Central memory CD4-positive, alpha-beta T cell (primary cell): ENCODE measurements at regions not wholly inside any gene's neighbourhood (a gene's known extent, or its start where the extent isn't known, plus 50 kb on each side); places are given as distances from the start of the nearest gene placed in this dataset.

Source experiments
- DNase-seq: peaks from one replicate; pipeline ENCODE4 v3.0.0; 2022

DNA sequence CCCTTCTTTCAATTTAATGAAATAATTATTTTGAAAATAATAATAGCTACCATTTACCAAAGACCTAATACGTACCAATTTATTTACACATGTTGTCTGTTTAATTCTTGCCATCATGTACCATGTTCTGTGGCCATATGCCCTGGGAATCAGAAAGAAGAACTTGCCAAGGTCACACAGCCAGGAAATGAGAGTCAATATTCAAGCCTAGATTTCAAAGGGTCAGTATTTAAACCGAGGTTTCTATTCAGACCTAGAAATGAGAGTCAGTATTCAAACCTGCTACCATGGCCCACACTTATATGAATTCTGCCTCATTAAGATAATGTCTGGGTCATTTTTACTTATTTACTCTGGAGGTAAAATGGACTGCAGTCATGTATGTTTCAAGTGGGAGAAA is 103.6 kb upstream of the TBL1XR1 start:
- no peak for DNase-seq

DNA sequence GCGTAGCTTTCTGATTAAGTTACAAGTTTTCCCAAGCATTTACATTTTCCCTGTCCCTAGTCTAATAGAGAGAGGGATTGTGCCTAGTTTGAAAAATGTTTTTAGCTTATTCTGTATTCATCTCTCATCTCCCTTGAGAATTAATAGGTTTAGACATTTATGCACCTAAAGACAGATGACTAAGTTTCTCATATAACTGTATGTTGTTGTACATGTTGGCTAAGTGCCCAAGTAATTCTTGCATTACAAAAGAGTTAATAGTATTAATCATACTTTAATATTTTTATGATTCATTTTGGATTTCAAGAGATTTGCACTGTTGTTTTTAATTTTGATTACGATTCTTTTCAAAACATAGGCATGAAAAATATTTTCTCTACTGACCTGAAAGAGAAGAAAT is 109.0 kb upstream of the TBL1XR1 start:
- no peak for DNase-seq

DNA sequence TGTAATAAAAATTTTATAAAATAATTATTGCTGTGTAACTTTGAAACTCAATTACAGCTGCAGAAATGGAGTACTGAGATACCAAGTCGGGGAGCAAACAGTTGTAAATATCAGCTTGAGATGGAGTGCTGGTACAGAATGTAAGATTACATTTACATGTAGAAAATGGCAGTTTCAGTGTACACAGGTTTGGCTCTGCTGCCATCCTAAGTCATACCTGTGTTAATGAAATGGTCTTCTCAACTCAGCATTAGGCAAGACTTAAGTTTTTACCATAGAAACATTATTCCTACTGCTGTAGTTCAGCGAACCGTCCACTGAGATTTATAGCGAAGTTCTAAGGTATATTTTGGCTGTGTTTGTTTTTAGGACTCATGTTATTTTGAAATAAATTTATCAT is 110.1 kb upstream of the TBL1XR1 start:
- DNase-seq: no peak

DNA sequence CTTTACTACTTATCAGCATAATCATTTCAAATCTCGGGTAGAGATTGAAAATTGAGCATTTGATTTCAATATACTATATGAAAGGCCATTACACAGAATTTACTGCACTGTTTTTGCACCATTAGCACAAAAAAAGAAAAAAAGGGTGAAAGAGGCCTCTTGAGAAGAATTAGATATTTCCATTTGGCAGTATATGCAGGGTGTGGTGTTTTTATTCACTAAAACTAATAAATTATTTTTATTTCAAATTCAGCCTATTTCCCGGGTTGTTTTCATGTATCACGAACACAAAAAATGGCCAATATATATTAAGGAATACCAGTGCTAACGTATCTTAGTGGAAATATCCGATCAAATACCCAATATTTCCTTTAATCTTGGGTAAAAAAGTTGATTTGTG is 110.5 kb upstream of the TBL1XR1 start:
- DNase-seq: no peak

DNA sequence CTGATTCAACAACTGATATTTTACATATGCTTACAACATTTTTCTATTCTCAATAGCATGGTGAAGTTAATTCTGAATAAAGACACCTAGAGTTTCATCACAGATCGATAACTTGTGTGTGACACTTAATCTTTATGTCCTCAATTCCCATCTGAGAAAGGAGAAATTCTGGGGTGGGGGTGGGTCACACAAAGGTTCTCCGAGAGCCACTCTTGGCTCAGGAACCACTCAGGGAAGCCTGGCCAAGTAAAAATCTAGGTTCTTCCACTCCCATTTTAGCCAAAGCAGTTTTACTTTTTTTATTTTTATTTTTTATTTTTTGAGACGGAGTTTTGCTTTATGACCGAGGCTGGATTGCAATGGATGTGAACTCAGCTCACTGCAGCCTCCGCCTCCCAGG is 111.0 kb upstream of the TBL1XR1 start:
- DNase-seq: no peak

DNA sequence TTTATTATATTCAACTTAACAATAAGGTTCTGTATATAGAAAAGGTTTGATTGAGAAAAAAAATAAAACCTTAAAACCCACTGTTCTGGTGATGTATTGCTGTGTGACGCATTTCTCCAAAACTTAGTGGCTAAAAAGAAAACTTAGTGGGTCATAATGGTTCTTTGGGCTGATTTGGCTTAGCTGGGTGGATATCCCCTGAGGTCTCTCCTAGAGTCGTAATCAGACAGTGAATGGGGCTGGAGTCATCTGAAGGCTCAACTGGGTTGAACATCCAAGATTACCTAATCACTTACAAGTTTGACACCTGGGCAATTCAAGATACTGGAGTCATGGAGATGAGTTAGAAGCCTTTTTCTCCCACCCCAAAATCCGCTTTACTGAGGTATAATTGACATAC is 111.6 kb upstream of the TBL1XR1 start:
- DNase-seq: no peak

DNA sequence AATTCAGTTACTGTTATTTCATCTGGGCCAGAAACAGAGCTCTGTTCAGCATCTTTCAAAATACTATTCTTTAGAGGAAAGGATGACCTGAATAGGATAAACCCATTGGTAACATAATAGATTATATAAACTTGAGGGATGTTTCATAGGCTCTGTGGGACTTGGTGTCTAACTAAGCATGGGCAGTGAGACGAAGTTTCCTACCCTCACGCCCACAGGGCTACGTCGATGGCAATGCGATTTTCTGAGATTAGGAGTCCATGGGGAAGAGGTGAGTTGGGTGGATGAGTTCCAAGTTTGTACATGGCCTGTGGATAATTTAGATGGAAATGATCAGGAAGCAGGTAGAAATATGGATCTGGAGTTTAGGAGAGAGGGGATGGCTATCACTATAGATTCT is 115.2 kb upstream of the TBL1XR1 start:
- no peak for DNase-seq

DNA sequence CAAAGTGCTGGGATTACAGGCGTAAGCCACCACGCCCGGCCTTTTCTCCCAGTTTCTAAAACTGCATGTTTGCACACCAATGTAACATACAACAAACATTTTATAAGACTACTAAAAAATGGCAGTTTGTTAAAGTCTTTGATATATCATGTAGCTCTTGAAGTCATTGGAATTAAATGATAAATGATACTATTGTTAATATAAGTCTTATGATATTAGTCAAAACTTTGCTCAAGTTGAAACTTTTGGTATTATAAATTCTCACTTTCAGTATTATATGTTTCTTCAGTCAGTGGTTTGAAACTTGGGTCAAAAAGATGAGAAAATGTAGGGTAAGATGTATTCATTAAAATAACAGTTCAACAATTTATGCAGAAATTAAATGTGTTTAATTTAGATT is 117.6 kb upstream of the TBL1XR1 start:
- DNase-seq: no peak

DNA sequence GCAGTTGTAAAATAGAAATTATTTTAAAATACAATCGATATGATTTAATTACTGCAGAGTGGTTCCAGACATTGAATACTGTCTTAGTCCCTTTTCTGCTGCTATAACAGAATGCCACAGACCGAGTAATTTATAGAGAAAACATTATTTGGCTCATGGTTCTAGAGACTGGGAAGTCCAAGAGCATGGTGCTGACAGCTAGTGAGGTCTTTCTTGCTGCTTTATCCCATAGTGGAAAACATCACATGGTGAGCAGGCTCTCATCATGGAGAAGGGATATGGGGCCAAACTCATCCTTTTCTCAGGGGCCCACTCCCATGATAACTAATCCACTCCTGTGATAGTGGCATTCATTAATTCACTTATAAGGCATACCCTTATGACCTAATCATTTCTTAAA is 120.0 kb upstream of the TBL1XR1 start:
- DNase-seq: no peak

DNA sequence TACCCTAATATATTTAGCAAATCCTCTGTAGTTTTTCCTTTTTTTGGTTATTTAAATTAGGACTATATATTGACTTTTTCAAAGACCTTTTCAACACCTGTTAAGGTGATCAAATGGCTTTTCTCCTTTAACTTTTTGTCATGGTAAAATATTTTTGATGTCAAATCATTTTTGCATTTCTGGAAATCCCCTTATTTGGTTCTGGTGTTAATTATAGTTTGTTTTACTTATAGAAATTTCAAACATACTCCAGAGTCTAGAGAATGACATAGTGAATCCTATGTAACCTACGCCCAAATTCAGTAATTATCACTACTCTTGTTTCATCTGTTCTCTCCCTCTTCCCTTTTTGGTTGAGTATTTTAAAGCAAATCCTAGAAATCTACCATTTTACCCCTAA is 121.3 kb upstream of the TBL1XR1 start:
- no peak for DNase-seq

DNA sequence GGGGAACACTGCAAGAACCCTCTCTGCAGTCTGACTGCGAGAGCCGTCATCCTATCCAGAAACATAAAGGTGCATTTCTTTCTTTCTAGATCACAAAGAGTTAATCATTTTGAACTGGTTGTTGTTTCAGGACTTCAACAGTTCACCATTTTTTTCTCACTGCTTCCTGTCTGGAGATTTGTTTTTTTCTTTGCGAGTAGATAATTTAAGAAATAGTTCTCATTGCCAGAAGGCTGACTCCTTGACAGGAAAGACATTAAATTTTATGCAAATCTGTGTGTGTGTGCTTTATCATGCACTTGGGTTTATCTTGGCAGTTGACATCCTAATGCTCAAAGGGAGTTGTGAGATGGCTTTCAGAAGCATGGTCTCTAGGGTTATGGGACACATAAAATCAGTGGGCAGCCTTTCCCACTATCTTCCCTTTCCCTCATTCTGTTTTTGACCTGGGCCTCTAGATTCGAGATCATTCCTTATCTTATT is 123.5 kb upstream of the TBL1XR1 start:
- DNase-seq: no peak

DNA sequence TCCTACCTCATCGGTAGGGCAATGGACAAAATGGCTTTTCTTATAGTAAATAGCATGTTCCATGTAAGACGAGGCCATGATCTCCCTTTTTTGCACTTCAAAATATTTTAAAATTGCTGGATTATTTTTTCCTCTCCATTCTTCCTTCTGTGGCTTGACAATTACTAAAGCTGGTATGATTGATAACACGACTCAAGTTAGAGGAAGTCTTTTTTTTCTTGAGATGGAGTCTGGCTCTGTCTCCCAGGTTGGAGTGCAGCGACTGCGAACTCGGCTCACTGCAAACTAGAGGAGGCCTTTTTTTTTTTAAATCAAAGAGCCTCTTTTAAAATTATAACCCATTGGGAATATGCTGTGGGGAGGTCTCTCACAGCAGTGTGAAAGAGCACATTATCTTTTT is 124.5 kb upstream of the TBL1XR1 start:
- no peak for DNase-seq

DNA sequence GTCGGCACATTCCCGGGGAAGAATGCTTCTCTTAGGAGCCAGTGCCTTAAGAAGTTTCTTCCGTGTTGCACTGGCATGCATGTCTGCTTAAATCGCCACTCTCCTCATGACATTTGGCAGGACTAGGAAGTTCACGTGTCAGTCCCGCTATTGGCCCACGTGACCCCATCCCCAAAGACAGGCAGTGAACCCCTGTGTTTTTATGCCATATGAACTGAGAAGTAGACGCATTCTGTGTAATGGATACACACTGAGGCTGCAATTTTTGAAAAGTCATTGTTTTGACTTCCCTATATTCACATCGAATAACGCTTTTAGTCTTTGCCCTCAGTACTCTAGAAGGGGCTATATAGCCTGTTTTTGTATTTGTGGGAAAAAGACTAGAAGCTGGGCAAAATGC is 125.6 kb upstream of the TBL1XR1 start:
- no peak for DNase-seq

DNA sequence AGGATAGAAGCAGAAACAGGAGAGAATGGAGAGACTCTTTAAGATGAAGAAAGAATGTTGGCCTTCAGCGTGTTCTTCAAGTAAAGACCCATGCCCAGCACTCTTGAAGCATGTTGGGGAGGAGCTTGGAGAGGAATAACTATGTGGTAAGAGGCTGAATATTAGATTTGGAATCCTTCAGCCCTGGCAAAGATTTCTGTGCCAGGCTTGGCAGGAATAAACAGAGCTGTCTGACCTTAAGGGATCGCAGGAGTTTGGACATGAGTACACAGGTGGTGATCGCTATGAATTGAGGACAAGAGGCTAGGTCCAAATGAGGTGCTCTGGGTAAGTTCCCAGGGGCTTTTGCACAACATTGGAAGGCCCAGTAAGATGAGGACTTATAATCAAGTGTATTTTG is 132.6 kb upstream of the TBL1XR1 start:
- DNase-seq: no peak

DNA sequence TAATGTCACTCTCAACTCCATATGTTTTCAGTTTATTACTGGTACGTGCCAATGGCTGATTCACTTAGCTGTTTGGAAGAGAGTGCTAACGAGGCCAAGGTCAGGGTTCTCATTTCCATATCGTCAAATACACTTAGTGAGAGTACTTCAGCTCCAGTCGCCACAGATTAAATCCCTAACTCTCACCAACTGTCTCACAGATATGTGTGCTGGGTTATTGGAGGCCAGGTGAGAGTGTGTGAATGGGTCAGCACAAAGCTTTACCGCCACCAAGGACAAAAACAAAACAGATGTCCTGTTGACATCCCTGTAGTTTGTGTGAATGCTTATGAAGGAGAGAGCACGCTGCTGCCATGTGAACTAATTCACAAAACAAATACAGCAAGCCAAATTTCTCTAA is 133.5 kb upstream of the TBL1XR1 start:
- DNase-seq: no peak

DNA sequence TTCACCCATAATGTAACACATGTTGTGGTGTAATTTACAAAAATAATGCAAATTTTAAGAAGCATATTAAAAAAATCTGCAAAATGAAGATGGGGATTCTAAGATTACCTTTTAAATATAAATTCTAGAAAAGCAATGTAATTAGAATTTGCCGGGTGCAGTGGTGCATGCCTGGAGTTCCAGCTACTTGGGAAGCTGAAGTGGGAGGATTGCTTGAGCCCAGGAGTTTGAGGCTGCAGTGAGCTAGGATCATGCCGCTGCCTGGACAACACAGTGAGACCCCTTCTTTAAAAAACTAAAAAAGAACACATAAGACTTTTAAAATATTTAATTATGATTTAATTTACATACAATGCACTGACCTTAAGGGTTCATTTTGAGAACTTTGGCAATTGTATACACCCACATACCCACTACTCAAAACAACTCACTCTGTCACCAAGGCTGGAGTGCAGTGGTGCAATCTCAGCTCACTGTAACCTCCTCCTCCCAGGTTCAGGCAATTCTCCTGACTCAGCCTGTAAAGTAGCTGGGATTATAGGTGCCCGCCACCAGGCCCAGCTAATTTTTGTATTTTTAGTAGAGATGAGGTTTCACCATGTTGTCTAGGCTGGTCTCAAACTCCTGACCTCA is 134.0 kb upstream of the TBL1XR1 start:
- no peak for DNase-seq

DNA sequence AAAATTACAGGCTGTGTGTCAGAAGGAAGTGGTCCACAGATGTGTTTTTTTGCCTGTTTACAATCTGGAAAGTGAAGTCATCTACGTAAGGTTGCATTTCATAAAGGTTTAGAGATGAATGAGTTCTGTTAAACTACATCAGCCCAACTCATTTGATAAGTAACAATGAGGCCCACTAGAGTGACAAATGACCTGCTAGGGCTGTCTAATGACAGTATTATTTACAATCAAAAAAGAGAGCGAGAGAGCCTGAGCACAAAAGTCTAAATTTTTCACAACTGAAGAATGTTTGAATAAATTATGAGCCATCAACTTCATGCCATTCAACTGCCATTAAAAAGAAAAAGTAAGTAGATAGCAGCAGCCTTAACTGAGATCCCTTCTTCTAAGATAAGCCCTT is 135.7 kb upstream of the TBL1XR1 start:
- DNase-seq: no peak

DNA sequence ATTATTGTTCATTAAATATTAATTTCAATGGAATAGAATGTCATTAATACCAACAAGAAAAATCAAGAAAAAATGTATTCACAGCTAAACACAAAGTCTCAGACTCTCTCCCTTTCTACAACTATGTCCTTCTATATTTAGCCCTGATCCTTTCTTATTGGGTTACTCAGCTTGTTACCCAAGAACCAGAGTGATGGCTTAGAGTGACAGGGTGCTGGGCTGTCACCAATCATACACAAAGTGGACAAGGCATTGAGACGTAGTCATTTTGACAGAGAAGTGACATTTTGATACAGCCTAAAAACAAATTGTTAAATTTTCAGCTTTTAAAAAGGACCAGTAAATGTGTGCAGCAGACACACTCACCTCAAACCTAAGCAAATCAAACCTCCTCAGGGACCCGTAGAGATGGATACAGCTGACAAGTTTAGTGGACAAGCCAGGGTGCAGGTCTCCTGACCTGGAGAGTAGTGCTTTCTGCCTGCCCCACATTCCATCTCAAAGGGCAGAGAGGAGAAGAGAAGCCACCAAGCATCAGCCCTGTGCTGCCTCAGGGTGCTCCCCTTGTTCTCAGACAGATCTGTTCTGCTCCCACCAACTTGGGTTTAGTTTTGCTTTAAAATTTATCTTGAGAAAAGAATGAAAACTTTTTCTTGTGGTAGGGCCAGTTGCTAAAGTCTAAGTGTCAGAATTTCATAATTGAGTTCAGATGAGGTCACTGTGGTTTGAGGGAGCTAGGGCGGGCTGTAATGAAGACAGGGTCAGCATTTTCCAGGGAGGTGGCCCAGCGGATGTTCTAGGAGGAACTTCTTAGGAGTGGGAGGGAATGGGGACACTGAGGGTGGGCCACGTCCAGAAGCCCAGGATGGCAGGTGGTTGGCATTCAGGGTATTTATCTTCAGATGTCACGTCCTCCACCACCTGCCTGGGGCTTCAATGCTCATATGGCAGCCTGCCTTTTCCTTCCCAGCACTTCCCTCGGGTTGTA is 136.5 kb upstream of the TBL1XR1 start:
- DNase-seq: no peak

DNA sequence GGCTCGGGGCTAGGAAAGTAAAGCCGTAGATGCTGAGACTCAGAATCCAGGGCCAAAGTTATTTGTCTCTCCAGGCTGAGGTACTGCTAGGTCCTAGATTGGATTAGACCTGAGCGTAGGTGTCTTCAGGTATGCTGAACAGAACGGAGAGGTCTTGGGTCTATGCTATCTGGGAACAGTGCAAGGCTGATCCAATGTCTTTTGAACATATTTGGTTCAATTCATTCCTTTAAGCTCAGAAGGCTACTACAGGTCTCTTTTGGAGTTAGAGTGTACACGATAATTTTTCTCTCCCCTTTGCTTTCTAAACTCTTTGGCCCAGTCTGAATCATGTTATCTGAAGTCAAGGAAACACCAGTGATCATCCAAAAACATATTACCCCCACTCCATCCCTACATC is 137.5 kb upstream of the TBL1XR1 start:
- DNase-seq: no peak

DNA sequence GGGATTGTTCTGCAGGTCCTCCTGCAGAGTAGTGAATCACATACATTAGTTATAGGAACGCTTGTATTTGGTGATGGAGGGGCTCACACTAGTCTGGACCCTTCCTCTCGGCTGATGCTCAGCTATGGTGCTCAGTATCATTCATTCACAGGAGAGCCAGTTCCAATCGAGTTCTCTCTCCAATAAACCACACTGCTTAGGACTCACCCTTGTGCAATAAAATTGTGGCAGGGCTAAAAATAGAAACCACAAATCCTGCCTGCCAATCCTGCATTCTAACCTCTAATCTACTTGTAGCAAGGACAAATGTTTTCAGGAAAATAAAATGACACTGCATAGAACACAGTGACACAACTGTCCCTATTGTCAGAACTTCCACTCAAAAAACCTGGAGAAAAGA is 138.4 kb upstream of the TBL1XR1 start:
- DNase-seq: no peak

DNA sequence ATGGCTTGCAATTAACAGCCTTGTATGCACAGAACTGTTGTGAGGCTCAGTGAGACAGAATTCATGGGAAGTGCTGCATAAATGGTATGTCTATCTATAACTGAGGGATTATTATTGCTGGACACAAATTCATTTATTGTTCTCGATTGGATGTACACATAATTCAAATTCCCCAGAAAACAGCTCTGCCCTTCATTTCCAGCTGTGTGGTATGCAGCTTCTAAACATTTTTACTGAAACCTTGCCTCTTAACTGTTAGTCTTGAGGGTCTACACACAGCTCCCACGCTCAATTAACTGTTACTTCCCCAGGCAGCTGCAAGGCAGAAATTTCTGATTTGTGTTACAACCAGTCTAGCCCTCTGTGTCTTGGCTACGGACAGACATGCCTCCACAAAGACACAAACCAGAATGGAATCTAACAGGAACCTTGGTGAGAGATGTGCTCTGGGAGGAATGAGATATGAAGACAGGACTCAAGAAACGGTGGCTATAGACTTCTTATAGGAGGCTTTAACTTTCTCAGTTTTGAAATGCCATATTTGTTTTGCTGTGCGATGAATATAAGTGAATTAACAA is 139.7 kb upstream of the TBL1XR1 start:
- no peak for DNase-seq

DNA sequence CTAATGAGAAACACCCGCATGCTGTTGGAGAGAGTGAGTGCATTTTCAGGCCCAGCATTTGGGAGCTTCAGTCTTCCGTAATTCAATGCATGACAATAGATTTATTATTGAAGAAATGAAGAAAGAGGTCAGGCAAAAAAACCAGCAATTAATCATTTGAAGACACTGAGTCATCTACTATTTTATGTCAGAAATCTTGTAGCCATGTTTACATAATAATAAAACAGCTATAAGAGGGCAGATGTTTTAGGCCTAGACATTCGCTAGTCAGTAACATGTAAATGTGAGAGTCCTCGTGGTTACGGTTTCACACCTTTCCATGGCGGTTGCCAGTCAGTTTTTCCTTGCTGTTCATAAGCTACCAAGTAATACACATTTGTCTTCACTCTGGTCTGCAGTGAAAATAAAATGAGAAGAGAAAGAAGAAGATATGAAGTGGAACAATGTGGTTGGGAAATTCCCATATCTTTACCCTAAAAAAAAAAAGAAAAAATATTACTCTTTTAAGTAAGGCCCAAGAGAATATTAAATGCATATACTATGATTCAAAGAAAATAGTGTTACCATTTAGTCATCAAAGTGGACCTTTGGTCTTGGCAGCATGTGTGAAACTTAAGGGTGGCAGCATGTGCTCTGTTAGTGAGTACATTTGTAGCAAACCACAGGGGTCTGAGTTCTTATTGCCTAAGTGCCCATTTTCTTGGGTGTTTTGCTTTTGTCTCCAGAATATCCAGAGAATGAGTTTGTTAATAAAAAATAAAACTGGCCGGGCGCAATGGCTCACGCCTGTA is 140.5 kb upstream of the TBL1XR1 start:
- peak; percentile 10 for DNase-seq

DNA sequence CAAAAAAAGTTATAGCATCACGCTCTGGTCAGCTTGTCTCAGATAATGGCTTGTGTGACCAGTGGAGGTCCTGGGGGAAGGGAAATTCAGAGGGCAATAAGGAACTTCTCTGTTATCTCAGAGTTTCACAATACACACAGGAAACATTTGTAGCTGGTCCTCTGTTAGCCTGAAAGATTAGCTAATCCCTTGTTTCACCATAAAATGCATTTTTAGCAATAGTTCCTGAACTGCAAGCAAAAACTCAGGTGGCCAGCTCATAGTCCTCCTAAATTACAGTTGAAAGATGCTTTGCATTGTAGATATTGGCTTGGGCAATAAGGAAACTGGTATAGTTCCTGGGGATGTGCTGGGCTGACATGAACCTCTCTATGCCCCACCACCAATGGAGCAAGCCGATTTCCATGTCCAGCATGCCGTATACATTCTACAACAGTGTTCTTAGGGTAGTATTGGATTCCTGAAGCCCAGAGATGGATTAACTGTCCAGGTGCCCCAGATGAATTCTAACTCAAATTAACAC is 141.5 kb upstream of the TBL1XR1 start:
- DNase-seq: no peak
